CD4-positive, alpha-beta T cell treated with Interleukin-15 for 1 hour (primary cell): ENCODE measurements at regions not wholly inside any gene's neighbourhood (a gene's known extent, or its start where the extent isn't known, plus 50 kb on each side); places are given as distances from the start of the nearest gene placed in this dataset.
"Not testable (repeated sequence)": the region's sequence is repeated elsewhere in the genome, so short reads cannot be mapped to it uniquely, and the experiment has no call there.

ENCODE experiments used
- DNase-seq: peaks from one replicate; pipeline ENCODE4 v3.0.0-alpha.2; 2020

DNA sequence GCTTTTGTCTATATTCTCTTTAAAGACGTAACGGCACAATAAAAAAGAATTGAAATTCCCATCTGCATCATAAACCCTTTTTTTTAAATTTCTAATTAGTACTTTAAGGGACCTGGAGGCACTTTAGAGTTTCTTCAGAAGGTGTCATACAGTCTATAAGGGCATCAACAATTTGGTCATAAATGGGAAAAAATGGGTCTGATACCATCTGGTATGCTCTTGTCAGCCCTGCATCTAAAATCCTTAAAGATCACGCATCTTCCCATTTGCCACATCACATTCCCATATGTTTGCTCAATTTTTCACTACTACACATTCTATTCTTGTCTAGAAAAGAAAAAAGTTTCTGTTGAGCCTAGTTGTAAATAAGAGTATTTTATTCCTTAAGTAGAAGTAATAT, 53.8 kb downstream of the COX7C start:
- no peak for DNase-seq

DNA sequence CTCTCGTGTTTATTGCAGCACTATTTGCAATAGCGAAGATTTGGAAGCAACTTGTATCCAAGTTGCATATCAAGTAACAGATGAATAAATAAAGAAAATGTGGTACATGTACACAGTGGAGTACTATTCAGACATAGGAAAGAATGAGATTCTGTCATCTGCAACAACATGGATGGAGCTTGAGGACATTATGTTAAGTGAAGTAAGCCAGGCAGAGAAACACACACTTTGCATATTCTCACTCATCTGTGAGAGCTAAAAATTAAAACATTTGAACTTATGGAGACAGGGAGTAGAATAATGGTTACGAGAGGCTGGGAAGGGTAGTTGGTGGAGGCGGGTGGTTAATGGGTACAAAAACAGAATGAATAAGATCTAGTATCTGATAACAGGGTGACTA, 56.3 kb downstream of the COX7C start:
- no peak for DNase-seq

DNA sequence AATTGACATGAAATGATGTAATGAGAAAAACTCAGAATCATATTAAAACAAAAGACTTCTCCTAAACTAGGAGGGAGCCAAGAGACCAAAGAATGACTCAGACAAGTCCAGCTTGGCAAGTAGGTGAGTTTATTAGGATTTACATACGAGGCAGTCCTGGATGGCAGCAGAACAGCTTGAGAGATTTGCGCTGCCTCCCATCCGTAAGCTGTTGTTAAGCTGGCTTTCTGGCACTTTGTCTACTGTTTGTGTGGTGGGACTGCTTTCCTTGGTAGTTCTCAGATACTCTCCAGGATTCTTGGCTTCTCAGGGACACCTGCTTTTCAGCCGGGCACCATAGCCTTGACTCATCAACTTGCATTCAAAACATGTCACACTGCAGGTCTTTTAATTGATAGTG, 57.6 kb downstream of the COX7C start:
- no peak for DNase-seq

DNA sequence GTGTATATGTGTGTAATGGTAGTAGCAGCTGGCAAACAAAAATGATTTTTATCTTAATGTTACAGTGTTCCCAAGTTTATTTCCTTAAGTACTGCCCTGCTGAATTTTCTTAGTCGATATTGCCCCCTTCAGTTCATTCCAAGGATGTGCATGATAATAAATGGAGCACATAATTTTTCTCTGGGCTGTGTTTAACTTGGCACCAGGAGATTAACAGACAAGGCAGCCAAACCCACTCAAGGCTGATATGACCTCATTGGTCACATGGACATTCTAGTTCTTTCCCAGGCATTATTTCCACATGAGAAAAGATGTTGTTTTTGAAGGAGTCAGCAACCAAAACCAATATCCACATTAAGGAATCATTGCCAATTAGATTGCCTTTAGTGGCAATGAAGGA, 61.8 kb downstream of the COX7C start:
- no peak for DNase-seq

DNA sequence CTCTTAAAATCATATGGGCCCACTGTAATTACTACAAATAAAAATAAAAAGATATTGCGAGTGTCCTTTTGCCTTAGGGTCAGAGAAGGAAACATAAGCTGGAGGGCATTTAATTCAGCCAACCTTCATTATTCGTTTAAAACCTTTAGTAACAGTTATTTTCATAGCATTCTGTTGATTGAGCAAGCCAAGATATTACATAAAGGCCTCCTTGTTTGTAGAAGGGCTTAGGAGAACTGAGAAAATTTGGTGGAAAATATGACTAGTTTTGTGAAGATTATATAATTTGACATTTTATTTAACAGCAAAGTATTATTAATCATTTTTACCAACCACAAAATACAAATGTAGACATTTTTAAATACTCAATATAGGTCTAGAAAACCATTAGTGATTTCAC, 62.2 kb downstream of the COX7C start:
- no peak for DNase-seq

DNA sequence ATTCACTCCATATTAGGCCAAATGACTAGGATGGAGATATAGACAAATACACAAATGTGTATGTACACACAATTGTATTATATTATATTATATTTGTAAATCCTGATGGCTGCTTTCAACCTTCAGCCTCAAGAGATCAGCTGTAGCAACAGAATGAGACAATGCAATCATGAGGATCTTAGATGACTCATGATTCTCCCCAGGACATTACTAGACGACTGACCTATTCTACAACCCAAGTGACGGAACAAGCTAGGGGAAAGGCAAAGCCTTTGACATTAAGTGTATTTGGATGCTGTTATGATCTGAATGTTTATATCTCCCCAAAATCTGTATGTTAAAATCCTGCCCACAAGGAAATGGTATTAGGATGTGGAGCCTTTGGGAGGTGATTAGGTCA, 66.5 kb downstream of the COX7C start:
- no peak for DNase-seq

DNA sequence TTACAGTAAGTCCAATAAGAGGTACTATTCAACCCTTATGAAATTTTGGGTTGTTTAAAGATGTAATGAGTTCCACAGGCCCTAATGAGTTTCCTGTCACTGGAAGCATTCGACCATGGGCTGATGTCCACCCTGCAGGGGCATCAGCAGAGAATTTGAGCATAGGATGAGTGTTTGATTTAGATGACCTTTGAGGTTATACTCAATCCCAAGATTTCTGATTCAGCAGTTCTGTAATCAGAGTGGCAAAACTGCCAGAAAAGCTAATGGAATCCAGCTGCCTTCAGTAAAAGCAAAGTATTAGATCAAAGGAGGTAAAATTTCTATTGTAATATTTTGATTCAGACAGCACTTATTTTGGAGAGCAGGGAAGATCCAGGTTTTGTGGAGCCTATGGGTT, 68.3 kb downstream of the COX7C start:
- DNase-seq, result no peak

DNA sequence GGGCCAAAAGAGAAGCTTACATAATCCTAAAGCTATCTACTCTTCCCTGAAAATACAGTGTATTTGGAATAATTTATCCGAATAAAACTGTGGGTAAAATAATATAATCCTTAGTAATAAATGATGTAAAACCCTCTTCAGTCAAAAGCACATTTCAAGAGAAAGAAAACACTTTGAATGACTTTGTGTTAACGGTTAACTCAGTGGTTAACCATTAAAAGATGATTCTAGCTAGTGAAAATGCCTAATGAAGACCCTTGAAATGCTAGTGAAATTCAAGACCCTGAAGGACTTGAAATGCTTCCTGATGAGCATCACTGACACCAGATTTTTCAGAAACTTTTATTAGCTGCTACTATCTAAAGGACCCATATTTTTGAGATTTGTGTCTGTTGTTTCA, 70.7 kb downstream of the COX7C start:
- DNase-seq, result no peak

DNA sequence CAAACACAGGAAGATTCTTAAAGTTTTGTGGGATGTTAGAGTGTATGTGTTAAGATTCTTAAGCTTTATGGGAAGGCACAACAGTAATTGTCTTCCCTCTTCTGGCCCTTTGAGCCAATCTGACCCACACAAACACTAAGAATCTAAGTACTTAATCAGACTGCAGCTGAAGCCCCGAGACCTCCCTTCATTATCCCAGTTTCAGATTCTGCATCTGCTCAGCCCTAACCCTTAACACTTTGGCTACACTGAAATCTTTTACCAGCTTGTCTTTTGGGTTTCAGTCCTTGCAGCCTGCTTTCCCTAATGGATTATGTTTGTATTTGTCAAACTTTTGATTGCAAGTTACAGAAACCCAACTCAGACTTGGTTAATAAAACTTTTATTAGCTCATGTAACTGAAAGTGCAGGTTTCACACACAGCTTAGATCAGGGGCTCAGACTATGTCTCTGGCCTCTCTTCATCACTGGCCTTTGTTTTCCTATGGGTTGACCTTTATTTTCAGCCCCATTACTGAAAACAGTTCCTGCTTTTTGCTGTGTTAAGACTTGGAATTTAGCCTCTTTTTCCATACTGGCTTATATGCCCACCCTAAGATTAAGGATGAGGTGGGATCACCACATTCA, 71.5 kb downstream of the COX7C start:
- no peak for DNase-seq

DNA sequence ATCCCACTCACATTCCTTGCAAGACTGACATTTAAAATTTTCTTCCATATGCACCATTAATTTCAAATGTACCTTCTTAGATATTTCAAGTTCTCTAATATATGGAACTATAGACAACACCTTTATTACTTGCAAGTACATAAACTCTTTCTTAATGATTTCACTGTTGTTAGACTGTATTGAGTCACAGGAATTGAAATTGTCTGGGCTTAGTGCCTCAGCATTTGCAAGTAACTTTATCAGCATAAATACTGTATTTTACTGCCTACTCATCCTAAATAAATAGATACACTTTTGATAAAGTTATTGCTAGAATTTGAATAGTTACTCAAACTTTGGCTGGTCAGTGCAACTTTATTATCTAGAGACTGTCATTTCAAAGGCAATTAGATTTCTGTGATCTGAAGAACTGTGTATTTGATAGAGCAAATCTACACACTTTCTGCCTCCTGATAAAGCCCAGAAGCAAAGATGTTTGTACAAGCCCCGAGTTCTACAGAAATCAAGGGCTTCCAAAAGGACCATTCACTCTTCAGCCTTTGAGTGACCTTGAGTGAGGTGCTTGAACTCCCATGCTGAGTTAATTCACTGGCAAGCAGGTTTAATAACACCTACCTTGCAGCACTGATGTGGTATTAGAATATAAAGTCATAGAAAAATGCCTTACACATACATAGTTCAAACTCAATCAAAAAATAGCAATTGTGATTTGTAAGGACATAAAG, 91.6 kb downstream of the COX7C start:
- DNase-seq, result no peak

DNA sequence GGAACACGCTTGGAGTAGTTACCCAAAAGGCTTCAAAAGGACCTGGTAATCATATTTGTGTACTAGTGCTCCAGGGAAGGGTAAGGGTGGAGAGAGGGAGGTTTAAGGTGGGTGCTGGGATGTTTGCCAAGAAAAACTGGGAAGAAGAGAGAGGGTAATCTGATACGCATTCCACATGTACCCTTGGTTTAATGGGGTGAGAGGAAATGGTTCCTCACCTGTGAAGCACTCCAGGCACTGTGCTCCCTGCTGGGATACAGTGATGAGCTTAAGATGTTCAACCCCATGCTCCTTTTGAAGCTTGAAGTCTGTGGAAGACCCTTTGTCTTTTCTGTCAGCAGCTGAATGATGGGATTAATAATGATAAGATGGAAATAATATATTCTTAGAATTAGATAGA, 98.4 kb downstream of the COX7C start:
- no peak for DNase-seq

DNA sequence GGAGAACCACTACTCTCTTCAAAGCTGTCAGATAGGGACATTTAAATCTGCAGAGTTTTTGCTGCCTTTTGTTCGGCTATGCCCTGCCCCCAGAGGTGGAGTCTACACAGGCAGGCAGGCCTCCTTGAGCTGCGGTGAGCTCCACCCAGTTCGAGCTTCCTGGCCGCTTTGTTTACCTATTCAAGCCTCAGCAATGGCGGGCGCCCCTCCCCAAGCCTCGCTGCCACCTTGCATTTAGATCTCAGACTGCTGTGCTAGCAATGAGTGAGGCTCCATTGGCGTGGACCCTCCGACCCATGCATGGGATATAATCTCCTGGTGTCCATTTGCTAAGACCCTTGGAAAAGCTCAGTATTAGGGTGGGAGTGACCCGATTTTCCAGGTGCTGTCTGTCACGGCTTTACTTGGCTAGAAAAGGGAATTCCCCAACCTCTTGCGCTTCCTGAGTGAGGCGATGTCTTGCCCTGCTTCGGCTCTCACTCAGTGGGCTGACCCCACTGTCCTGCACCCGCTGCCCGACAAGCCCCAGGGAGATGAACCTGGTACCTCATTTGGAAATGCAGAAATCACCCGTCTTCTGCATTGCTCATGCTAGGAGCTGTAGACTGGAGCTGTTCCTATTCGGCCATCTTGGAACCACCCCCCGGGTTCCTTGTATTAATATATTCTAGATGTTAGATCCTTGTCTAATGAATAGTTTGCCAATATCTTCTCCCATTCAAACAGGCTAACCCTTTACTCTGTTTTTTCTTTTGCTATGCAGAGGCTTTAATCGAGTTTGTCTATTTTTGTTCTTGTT, 113.8 kb downstream of the COX7C start:
- DNase-seq, result not testable (repeated sequence)

DNA sequence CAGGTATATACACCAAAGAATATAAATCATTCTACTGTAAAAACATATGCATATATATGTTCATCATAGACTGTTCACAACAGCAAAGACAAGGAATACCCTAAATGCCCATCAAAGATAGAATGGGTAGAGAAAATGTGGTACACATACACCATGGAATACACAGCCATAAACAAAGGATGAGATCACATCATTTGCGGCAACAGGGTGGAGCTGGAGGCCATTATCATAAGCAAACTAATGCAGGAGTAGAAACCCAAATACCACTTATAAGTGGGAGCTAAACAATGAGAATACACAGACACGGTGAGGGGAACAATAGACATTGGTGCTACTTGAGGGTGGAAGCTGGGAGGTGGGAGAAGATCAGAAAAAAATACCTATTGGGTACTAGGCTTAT, 117.6 kb downstream of the COX7C start:
- DNase-seq, result no peak

DNA sequence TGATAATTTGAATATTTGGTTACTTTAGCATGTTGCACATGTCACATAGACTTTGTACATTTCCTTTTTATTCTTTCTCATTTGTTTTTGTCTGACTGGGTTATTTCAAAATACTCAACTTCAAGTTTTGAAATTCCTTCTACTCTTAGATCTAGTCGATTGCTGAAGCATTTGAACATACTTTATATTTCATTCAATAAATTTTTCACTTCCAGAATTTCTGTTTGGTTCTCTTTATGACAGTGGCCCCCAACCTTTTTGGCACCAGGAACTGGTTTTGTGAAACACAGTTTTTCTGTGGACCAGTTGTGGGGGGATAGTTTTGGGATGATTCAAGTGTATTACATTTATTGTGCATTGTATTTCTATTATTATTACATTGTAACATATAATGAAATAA, 119.8 kb downstream of the COX7C start:
- no peak for DNase-seq

DNA sequence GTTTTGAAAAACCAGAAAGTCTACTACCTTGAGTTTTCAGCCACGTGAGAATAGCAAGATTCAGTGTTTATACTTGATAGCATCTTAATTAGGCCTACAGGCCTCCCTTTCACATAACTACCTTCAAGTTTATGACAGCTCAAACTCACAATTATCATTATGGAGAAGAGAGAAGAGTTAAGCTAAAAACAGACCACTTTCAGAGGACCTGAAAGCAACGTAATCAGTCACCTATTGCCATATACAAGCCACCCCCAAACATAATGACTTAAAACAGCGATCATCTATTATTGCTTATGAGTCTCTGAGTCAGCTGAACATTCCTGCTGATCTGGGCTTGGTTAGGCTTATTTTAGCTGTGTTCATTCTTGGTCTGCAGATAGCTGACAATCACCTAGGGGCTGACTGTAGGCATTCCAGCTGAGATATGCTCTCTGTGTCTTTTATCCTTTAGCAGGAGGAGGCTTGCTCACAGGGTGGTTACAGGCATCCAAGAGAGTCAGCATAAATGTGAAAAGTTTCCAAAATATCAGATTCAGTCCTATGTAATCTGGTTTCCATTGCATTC, 130.9 kb downstream of the COX7C start:
- DNase-seq, result no peak

DNA sequence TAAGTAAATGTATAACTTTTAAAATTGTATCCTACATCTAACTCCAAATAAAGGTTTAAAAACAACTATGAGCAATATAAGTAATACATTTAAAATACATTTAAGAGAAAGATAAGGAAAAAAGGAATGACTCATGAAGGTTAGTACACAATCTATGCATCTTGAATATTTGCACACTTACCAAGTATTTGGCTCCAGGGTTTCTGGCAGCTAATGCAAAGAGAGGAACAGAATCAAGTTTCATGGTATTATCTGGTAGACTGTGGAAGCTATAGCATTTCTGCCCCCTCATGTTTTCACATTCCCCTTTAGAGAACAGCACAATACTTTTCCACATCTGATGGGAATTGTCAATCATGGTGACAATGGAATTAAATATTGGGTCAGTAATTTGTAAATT, 132.1 kb downstream of the COX7C start:
- DNase-seq, result no peak

DNA sequence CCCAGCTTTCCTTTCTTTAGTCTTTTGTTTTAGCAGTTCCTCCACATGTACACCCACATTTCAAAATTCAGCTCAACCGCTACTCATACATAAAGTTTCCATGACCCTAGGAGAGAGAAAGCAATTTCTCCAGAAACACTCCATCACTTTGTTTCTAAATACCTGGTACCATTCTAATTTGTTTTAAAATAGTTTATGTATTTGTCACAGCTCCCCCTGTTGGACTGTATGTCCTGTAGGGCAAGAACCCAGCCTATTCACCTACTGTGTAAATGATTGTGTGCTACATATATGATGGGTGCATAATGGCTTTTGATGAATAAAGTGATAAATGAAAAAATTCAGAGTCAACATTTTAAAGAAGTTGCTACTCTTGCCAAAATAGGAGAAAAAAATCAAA, 139.1 kb downstream of the COX7C start:
- no peak for DNase-seq

DNA sequence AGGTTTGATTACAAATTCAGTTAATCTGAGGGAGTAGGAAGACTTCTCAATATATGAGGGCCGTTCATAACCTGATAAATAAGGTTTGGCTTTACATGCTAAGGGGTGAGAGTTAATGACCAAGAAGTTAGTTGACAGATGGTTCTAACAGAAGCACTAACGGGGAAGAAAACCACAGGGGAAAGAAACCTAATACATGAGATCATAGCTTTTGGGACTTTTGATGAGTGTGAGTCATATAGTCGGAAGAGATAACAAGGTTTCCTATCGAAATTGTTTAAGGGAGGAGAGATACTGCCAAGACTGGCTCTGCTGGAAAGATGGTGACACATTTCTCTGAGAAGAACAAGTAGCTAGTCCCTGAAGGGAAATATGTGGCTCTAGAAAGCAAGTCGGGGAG, 140.1 kb downstream of the COX7C start:
- no peak for DNase-seq

DNA sequence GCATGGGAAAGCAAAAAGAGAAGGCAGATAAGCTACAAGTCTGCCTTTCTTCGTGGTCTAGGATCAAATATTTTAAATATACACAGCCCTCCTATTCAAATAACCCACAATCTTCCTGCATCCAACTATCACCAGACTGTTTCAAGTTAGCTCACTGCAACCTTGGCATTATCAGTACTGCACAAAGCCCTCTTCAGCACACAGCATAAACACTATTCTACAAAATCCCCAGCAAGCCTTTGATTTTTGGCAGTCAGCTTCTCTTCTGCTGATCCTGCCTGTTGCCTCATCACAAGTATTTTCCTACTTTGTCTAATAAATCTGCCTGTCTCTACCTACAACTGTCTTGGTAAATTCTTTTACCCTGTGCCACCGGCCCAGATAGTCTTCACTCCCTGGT, 142.9 kb downstream of the COX7C start:
- no peak for DNase-seq

DNA sequence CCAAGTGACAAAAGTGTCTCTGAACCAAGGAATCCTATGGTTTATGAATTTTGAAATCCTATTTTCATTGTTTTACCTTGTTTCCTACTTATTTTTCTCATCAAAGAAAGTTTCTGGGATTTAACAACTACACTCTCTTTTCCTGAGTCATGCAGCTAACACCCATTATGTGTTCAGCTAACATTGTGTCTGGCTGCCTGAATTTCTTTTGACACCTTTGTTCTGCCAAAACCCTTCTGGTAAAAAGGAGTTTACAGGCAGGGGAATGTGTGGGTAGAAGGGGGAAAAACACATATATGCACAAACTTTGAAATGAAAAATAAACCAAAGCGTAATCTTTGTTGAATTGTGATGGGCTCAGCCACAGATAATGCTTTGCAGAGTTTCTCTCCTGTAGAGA, 146.2 kb downstream of the COX7C start:
- no peak for DNase-seq

DNA sequence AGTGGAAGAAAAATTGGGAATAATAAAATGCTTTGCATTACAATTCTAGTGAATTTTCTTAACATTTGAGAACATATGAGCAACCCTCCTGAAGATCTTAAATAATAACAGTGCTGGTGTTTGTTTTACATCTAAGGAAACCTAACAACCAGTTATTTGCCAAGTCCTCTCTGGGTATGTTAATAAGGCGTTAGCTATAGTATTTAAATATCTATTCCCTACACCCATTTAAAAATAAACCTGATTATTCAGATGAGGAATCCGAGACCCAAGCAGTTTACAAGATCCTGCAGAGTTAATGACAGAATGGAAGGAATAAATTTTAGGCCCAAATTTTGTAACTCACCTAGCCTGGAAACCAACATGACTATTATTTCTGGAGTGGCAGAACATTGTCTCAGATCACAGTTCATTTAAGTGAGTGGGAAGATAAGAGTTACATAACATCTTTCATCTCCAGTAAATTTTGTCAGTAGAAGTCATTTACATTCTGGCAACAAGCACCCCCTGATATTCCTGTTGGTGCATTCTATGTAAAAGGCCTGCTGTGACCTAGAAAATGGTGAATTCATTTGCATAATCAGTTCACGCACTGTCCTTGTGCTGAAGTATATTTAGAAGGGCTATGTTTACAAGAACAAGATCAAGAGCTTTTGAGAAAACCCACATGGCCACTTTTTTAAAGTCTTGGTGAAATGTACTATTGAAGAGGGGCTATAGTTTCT, 148.2 kb downstream of the COX7C start:
- DNase-seq, result no peak

DNA sequence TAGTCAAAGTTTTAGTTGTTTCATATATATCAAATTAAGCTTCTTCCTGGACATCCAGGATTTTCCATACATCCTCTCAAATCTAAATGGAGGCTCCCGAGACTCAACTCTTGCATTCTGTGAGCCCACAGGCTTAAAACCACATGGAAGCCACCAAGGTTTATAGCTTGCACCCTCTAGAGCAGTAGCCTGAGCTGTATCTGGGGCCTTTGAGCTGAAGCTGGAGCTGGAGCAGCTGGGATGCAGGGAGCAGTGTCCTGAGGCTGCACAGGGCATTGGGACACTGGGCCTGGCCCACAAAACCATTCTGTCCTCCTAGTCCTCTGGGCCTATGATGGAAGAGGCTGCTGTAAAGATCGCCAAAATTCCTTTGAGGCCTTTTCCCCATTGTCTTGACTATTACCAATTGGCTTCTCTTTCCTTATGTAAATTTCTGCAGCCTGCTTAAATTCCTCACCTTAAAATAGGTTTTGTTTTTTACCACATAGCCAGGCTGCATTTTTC, 151.0 kb downstream of the COX7C start:
- DNase-seq, result no peak

DNA sequence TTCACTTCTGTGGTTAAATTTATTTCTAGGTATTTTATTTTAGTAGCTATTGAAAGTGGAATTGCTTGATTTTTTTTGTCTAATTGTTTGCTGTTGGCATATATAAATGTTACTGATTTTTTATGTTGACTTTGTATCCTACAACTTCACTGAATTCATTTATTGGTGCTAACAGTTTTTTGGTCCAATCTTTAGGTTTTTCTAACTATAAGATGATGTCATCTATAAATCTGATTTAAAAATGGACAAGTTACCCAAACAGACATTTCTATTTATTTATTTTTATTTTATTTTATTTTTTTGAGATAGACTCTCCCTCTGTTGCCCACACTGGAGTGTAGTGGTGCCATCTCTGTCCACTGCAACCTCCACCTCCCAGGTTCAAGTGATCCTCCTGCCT, 162.3 kb downstream of the COX7C start:
- DNase-seq, result no peak
